K562 (cell line): ENCODE measurements at regions not wholly inside any gene's neighbourhood (a gene's known extent, or its start where the extent isn't known, plus 50 kb on each side); places are given as distances from the start of the nearest gene placed in this dataset.

ENCODE experiments used
- ATAC-seq: fragments of 200-7000 bp; cut with Tn5 transposase; 3 replicates; pipeline ENCODE4 v1.9.1; 2020; ENCODE audit warnings: moderate library complexity
- BruUV-seq: library from RNA; stranded (reverse); fragments of 400-500 nt; replicated peaks from 2 replicates; lab custom pipeline; 2021; lab: Mats Ljungman, UMichigan
- CTCF ChIA-PET: fragments of 300-600 bp; formaldehyde crosslinking; extraction: SDS; loops from one replicate; lab custom pipeline; 2021; ENCODE audit warnings: low intra/inter-chr PET ratio; lab: Yijun Ruan, JAX
- POLR2A ChIA-PET: fragments of 300-600, 350-650 bp; sonication (Branson Sonifier 250); formaldehyde crosslinking; extraction: SDS; loops from one replicate; lab custom pipeline; 2021; ENCODE audit warnings: antibody characterized with exemption, inconsistent platforms; lab: Yijun Ruan, JAX
- DNase-seq, 4 experiments: peaks; one replicate each; pipeline versions ENCODE4 v3.0.0 to v3.0.0-alpha.2; 2011 to 2018; ENCODE audit warnings: low spot score in 3 of 4, mixed read lengths in 3 of 4; ENCODE audit errors: extremely low read depth in 1 of 4
- FAIRE-seq: peaks from 2 replicates; lab custom pipeline; 2011; peaks lifted over from hg19 to GRCh38; lab: Jason Lieb, UNC
- H2AFZ ChIP-seq: 2 replicates; pipeline ENCODE4 v1.6.0; 2011; ENCODE audit warnings: low read depth, low read length, control low read depth, inconsistent platforms
- H3K27ac ChIP-seq: fragments of 200-600 bp; 3 replicates; pipeline ENCODE4 v1.8.0; 2011; ENCODE audit warnings: low read depth, mild to moderate bottlenecking, control low read depth, inconsistent platforms, low read length, moderate library complexity, mixed read lengths; ENCODE audit errors: extremely low read depth
- H3K27me3 ChIP-seq, 2 experiments: fragments of 300-600 bp in 1 of 2; 2 replicates in 1 of 2; 3 replicates in 1 of 2; pipeline versions ENCODE4 v1.6.0 to v1.8.0; 2011; ENCODE audit warnings: inconsistent platforms in 2 of 2, low read length in 2 of 2, mild to moderate bottlenecking in 1 of 2, mixed read lengths in 1 of 2, moderate library complexity in 1 of 2; ENCODE audit not compliant: control insufficient read depth in 2 of 2, insufficient read depth in 2 of 2
- H3K36me3 ChIP-seq: fragments of 300-600 bp; 3 replicates; pipeline ENCODE4 v1.8.0; 2011; ENCODE audit warnings: mild to moderate bottlenecking, low read length, inconsistent platforms; ENCODE audit not compliant: control insufficient read depth, insufficient read depth
- H3K4me1 ChIP-seq, 2 experiments: fragments of 200-600 bp in 1 of 2; replicated peaks in 1 of 2; 2 replicates in 1 of 2; 3 replicates in 1 of 2; pipeline versions ENCODE4 v1.5.1 to v1.8.0; 2011; ENCODE audit warnings: inconsistent platforms in 2 of 2, low read length in 2 of 2, mild to moderate bottlenecking in 1 of 2, mixed read lengths in 1 of 2, moderate library complexity in 1 of 2; ENCODE audit not compliant: control insufficient read depth in 2 of 2, insufficient read depth in 2 of 2
- H3K4me2 ChIP-seq: 2 replicates; pipeline ENCODE4 v1.6.1; 2011; ENCODE audit warnings: low read length, control low read depth, inconsistent platforms, mixed read lengths; ENCODE audit not compliant: insufficient read depth
- H3K4me3 ChIP-seq: fragments of 200-600 bp; sonication (generic), shearing (Covaris generic); 2 replicates; pipeline ENCODE4 v1.5.1; 2016; ENCODE audit warnings: control low read depth, inconsistent platforms
- H3K79me2 ChIP-seq: fragments of 200-600 bp; 3 replicates; pipeline ENCODE4 v1.8.0; 2011; ENCODE audit warnings: low read length, inconsistent platforms; ENCODE audit not compliant: control insufficient read depth, insufficient read depth
- H3K9ac ChIP-seq, 2 experiments: 2 replicates each; pipeline versions ENCODE4 v1.6.0 to v1.6.1; 2011; ENCODE audit warnings: low read depth in 2 of 2, low read length in 2 of 2, control low read depth in 1 of 2, inconsistent platforms in 1 of 2, mild to moderate bottlenecking in 1 of 2, mixed read lengths in 1 of 2; ENCODE audit not compliant: insufficient read depth in 1 of 2
- H3K9me1 ChIP-seq: one replicate; pipeline ENCODE4 v1.6.0; 2011; ENCODE audit warnings: inconsistent platforms, mild to moderate bottlenecking, low read length, moderate library complexity; ENCODE audit not compliant: control insufficient read depth, insufficient read depth
- H3K9me3 ChIP-seq: replicated peaks from 2 replicates; pipeline ENCODE4 v1.5.1; 2011; ENCODE audit warnings: low read depth, low read length, inconsistent platforms; ENCODE audit not compliant: control insufficient read depth, insufficient read depth
- H4K20me1 ChIP-seq: replicated peaks from 2 replicates; pipeline ENCODE4 v1.6.1; 2011; ENCODE audit warnings: low read length, inconsistent platforms, mixed read lengths; ENCODE audit not compliant: control insufficient read depth, insufficient read depth
- CREBBP ChIP-seq: IDR thresholded peaks from one replicate; pipeline ENCODE4 v1.6.1; 2012; ENCODE audit warnings: low read depth, mild to moderate bottlenecking, control low read depth, inconsistent platforms, low read length
- ETV5 ChIP-seq: sonication (generic); formaldehyde crosslinking; IDR thresholded peaks from 2 replicates; pipeline ENCODE4 v1.4.0; 2020; ENCODE audit warnings: low read depth, mild to moderate bottlenecking, missing genetic modification reagents
- LEF1 ChIP-seq: fragments of 450-650 bp; IDR thresholded peaks from 2 replicates; pipeline ENCODE4 v1.6.1; 2016; ENCODE audit warnings: mild to moderate bottlenecking
- ZKSCAN3 ChIP-seq: fragments of 250-450 bp; sonication (Bioruptor Pico); IDR thresholded peaks from 2 replicates; pipeline ENCODE4 v1.4.0; 2020
- ZNF668 ChIP-seq: fragments of 250-450 bp; sonication (Bioruptor Pico); IDR thresholded peaks from 2 replicates; pipeline ENCODE4 v1.8.0; 2022; ENCODE audit warnings: mild to moderate bottlenecking, inconsistent platforms
- ZNF695 ChIP-seq: fragments of 450-650 bp; formaldehyde crosslinking; IDR thresholded peaks from 2 replicates; pipeline ENCODE4 v1.4.0; 2020; ENCODE audit warnings: mild to moderate bottlenecking, moderate library complexity
- WGBS: fragments of 100-300 bp; shearing (Covaris generic); methylation state at CpG from one replicate; pipeline ENCODE4 v1.1.6; 2016; ENCODE audit warnings: low coverage, mixed read lengths; ENCODE audit not compliant: insufficient coverage; ENCODE audit errors: missing lambda C conversion rate; 5-methylcytosine and 5-hydroxymethylcytosine counted together
- in situ Hi-C: fragments of 300-500 bp; cut with MboI; formaldehyde crosslinking; loops from 4 replicates; pipeline ENCODE4 v1.15.0; 2018; ENCODE audit warnings: inconsistent platforms, mixed read lengths
- intact Hi-C: fragments of 100-400 bp; cut with micrococcal nuclease; formaldehyde crosslinking; loops from 2 replicates; pipeline ENCODE4 v1.14.2; 2022
- TF ChIP-seq, protein P1 (sequence below): fragments of 250-450 bp; sonication (Bioruptor Pico); IDR thresholded peaks from 2 replicates; pipeline ENCODE4 v1.4.0; 2020; ENCODE audit warnings: mild to moderate bottlenecking, moderate library complexity
- TF ChIP-seq, protein P2 (sequence below): conservative IDR thresholded peaks from 2 replicates; pipeline ENCODE4 v1.6.1; 2011; ENCODE audit warnings: low read depth, mild to moderate bottlenecking, low read length; ENCODE audit not compliant: control insufficient read depth
- TF ChIP-seq, protein P3 (sequence below): fragments of 450-650 bp; IDR thresholded peaks from 2 replicates; pipeline ENCODE4 v1.7.1; 2018; ENCODE audit warnings: mild to moderate bottlenecking, low read depth; ENCODE audit not compliant: partially characterized antibody
- TF ChIP-seq, protein P4 (sequence below): fragments of 250-450 bp; sonication (Bioruptor Pico); IDR thresholded peaks from 2 replicates; pipeline ENCODE4 v1.4.0; 2020; ENCODE audit warnings: mild to moderate bottlenecking, moderate library complexity, borderline replicate concordance

DNA sequence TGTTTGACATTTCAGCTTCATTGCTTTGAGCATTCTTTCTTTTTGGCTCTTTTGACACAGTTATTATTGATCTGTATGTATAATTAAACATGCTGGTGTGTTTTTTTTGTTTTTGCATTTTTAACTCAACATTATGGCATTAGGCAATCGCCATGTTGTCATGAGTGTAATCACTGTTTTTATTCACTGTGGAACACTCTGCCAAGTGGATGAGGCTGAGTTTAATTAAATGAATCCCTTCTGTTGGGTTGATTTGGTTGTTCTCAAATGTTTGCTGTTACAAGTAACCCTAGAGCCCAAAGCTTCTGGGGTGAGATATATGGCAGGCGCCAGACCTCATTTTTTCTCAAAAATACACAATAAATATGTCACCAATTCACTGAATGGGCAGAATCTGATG lies 428.1 kb downstream of the MATN1 start:
- no TSS peak for BruUV-seq
- ATAC-seq: no peak
- H3K36me3 ChIP-seq: no peaks in the 10 kb centered on the region
- DNase-seq: no peak
- no peaks in the 10 kb centered on the region for H3K27me3 ChIP-seq
- in situ Hi-C loops: no loop called here
- no peaks in the 10 kb centered on the region for H3K4me1 ChIP-seq
- no peaks in the 10 kb centered on the region for H3K9me3 ChIP-seq
- H3K4me3 ChIP-seq: no peak overlapping the region
- H3K9me1 ChIP-seq: no peaks in the 10 kb centered on the region
- H2AFZ ChIP-seq: no peak overlapping the region
- CTCF ChIA-PET: no interaction called here
- no peak for FAIRE-seq
- no peaks in the 10 kb centered on the region for H4K20me1 ChIP-seq
- no peak overlapping the region for H3K4me2 ChIP-seq
- POLR2A ChIA-PET: interaction anchor here (0.6 kb wide), 1 partner anchor 26 kb away, joined by 3 read pairs; no protein-coding TSS in a partner anchor
- no peak overlapping the region for H3K9ac ChIP-seq
- H3K79me2 ChIP-seq: no peaks in the 10 kb centered on the region
- WGBS: 0% methylated on average over 2 of the region's 2 CpGs
- no peak overlapping the region for H3K27ac ChIP-seq
- intact Hi-C loops: no loop called here
- TF ChIP-seq ETV5 (CRISPR knock-in tag) (no peak), ZNF695 (CRISPR knock-in tag) (no peak), CREBBP (no peak), ZKSCAN3 (CRISPR knock-in tag) (no peak), ZNF668 (no peak), LEF1 (no peak)
- TF ChIP-seq, protein P1, sequence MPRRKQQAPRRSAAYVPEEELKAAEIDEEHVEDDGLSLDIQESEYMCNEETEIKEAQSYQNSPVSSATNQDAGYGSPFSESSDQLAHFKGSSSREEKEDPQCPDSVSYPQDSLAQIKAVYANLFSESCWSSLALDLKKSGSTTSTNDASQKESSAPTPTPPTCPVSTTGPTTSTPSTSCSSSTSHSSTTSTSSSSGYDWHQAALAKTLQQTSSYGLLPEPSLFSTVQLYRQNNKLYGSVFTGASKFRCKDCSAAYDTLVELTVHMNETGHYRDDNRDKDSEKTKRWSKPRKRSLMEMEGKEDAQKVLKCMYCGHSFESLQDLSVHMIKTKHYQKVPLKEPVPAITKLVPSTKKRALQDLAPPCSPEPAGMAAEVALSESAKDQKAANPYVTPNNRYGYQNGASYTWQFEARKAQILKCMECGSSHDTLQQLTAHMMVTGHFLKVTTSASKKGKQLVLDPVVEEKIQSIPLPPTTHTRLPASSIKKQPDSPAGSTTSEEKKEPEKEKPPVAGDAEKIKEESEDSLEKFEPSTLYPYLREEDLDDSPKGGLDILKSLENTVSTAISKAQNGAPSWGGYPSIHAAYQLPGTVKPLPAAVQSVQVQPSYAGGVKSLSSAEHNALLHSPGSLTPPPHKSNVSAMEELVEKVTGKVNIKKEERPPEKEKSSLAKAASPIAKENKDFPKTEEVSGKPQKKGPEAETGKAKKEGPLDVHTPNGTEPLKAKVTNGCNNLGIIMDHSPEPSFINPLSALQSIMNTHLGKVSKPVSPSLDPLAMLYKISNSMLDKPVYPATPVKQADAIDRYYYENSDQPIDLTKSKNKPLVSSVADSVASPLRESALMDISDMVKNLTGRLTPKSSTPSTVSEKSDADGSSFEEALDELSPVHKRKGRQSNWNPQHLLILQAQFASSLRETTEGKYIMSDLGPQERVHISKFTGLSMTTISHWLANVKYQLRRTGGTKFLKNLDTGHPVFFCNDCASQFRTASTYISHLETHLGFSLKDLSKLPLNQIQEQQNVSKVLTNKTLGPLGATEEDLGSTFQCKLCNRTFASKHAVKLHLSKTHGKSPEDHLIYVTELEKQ (CRISPR knock-in tag): no peak
- TF ChIP-seq, protein P2, sequence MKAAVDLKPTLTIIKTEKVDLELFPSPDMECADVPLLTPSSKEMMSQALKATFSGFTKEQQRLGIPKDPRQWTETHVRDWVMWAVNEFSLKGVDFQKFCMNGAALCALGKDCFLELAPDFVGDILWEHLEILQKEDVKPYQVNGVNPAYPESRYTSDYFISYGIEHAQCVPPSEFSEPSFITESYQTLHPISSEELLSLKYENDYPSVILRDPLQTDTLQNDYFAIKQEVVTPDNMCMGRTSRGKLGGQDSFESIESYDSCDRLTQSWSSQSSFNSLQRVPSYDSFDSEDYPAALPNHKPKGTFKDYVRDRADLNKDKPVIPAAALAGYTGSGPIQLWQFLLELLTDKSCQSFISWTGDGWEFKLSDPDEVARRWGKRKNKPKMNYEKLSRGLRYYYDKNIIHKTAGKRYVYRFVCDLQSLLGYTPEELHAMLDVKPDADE: no peak
- TF ChIP-seq, protein P3, sequence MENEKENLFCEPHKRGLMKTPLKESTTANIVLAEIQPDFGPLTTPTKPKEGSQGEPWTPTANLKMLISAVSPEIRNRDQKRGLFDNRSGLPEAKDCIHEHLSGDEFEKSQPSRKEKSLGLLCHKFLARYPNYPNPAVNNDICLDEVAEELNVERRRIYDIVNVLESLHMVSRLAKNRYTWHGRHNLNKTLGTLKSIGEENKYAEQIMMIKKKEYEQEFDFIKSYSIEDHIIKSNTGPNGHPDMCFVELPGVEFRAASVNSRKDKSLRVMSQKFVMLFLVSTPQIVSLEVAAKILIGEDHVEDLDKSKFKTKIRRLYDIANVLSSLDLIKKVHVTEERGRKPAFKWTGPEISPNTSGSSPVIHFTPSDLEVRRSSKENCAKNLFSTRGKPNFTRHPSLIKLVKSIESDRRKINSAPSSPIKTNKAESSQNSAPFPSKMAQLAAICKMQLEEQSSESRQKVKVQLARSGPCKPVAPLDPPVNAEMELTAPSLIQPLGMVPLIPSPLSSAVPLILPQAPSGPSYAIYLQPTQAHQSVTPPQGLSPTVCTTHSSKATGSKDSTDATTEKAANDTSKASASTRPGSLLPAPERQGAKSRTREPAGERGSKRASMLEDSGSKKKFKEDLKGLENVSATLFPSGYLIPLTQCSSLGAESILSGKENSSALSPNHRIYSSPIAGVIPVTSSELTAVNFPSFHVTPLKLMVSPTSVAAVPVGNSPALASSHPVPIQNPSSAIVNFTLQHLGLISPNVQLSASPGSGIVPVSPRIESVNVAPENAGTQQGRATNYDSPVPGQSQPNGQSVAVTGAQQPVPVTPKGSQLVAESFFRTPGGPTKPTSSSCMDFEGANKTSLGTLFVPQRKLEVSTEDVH: no peak
- TF ChIP-seq, protein P4, sequence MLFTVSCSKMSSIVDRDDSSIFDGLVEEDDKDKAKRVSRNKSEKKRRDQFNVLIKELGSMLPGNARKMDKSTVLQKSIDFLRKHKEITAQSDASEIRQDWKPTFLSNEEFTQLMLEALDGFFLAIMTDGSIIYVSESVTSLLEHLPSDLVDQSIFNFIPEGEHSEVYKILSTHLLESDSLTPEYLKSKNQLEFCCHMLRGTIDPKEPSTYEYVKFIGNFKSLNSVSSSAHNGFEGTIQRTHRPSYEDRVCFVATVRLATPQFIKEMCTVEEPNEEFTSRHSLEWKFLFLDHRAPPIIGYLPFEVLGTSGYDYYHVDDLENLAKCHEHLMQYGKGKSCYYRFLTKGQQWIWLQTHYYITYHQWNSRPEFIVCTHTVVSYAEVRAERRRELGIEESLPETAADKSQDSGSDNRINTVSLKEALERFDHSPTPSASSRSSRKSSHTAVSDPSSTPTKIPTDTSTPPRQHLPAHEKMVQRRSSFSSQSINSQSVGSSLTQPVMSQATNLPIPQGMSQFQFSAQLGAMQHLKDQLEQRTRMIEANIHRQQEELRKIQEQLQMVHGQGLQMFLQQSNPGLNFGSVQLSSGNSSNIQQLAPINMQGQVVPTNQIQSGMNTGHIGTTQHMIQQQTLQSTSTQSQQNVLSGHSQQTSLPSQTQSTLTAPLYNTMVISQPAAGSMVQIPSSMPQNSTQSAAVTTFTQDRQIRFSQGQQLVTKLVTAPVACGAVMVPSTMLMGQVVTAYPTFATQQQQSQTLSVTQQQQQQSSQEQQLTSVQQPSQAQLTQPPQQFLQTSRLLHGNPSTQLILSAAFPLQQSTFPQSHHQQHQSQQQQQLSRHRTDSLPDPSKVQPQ: no peak
